Uterus (tissue), 3 donors: ENCODE measurements at regions not wholly inside any gene's neighbourhood (a gene's known extent, or its start where the extent isn't known, plus 50 kb on each side); places are given as distances from the start of the nearest gene placed in this dataset.

Experiments used
- DNase-seq, 2 donors: peaks; one replicate each; pipeline ENCODE4 v3.0.0-alpha.2; 2019 to 2020
- H3K27ac ChIP-seq, 2 donors: fragments of 200-600 bp; sonication (generic); 1 replicate in 1 of 2; 2 replicates in 1 of 2; pipeline ENCODE4 v1.5.1; 2016 to 2018
- H3K27me3 ChIP-seq, 2 donors: fragments of 200-600 bp; sonication (generic); one replicate each; pipeline ENCODE4 v1.5.1; 2018 to 2019; ENCODE audit warnings: control low read depth in 1 of 2
- H3K36me3 ChIP-seq, 2 donors: fragments of 200-600 bp; sonication (generic); one replicate each; pipeline ENCODE4 v1.5.1; 2019; ENCODE audit warnings: control low read depth in 1 of 2
- H3K4me1 ChIP-seq, 2 donors: fragments of 200-600 bp; sonication (generic); one replicate each; pipeline ENCODE4 v1.5.1; 2018 to 2019; ENCODE audit warnings: control low read depth in 1 of 2
- H3K4me3 ChIP-seq, 2 donors: fragments of 200-600 bp; sonication (generic); 1 replicate in 1 of 2; 2 replicates in 1 of 2; pipeline ENCODE4 v1.5.1; 2018 to 2019; ENCODE audit warnings: mild to moderate bottlenecking in 1 of 2
- H3K9me3 ChIP-seq, 2 donors: fragments of 200-600 bp; sonication (generic); one replicate each; pipeline ENCODE4 v1.5.1; 2019; ENCODE audit warnings: control low read depth in 1 of 2
- CTCF ChIP-seq, 4 experiments: fragments of 200-600 bp in 2 of 4; fragments of 450-650 bp in 2 of 4; sonication (generic) in 2 of 4; IDR thresholded peaks; one replicate each; pipeline ENCODE4 v1.5.1; 2016 to 2019; ENCODE audit warnings: antibody characterized with exemption in 4 of 4, mild to moderate bottlenecking in 2 of 4, moderate library complexity in 1 of 4
- POLR2A ChIP-seq, 2 donors: fragments of 450-650 bp; IDR thresholded peaks; one replicate each; pipeline ENCODE4 v1.6.1; 2016; ENCODE audit warnings: antibody characterized with exemption in 2 of 2, mild to moderate bottlenecking in 1 of 2, moderate library complexity in 1 of 2
- intact Hi-C: fragments of 100-400 bp; cut with DNase I; formaldehyde crosslinking; loops from one replicate; pipeline ENCODE4 v1.15.1; 2023; ENCODE audit warnings: low total_unique reads
- donor health status: DM: yes; HTN: yes; CAD: no.

GRCh38 chr3:164397462-164397861, 680.8 kb downstream of the SI start:
- intact Hi-C loops = no loop called here
- H3K36me3 ChIP-seq = no peaks in the 10 kb centered on the region
- H3K4me1 ChIP-seq = no peaks in the 10 kb centered on the region
- no peak overlapping the region for H3K4me3 ChIP-seq
- no peak overlapping the region for H3K27ac ChIP-seq
- H3K9me3 ChIP-seq = no peaks in the 10 kb centered on the region
- H3K27me3 ChIP-seq = no peaks in the 10 kb centered on the region
- no peak for TF ChIP-seq POLR2A (IDR thresholded peaks at IDR 0.05)
- TF ChIP-seq CTCF (IDR thresholded peaks at IDR 0.05) = no peak
- DNase-seq = no peak

- intact Hi-C loops = no loop called here
- TF ChIP-seq POLR2A (IDR thresholded peaks at IDR 0.05) (no peak), CTCF (IDR thresholded peaks at IDR 0.05) (no peak)
- no peak overlapping the region for H3K27ac ChIP-seq
- no peak overlapping the region for H3K4me3 ChIP-seq
- H3K9me3 ChIP-seq = no peaks in the 10 kb centered on the region
- no peaks in the 10 kb centered on the region for H3K27me3 ChIP-seq
- H3K4me1 ChIP-seq = no peaks in the 10 kb centered on the region
- H3K36me3 ChIP-seq = no peaks in the 10 kb centered on the region
- DNase-seq = no peak
Observed at GRCh38 chr3:164393171-164393570, 685.1 kb downstream of the SI start.

GRCh38 chr3:164390046-164390445, 688.2 kb downstream of the SI start:
- Histone ChIP-seq H3K4me1 (no peaks in the 10 kb centered on the region), H3K27me3 (no peaks in the 10 kb centered on the region), H3K36me3 (no peaks in the 10 kb centered on the region), H3K4me3 (no peak overlapping the region), H3K27ac (no peak overlapping the region), H3K9me3 (no peaks in the 10 kb centered on the region)
- no peak for DNase-seq
- TF ChIP-seq POLR2A (IDR thresholded peaks at IDR 0.05) = no peak
- TF ChIP-seq CTCF (IDR thresholded peaks at IDR 0.05) = no peak
- intact Hi-C loops = no loop called here

GRCh38 chr3:164387236-164387635, 691.1 kb downstream of the SI start:
- Histone ChIP-seq H3K4me1 (no peaks in the 10 kb centered on the region), H3K4me3 (no peak overlapping the region), H3K9me3 (no peaks in the 10 kb centered on the region), H3K27me3 (no peaks in the 10 kb centered on the region), H3K27ac (no peak overlapping the region), H3K36me3 (no peaks in the 10 kb centered on the region)
- DNase-seq = no peak
- intact Hi-C loops = no loop called here
- TF ChIP-seq POLR2A (IDR thresholded peaks at IDR 0.05) (no peak), CTCF (IDR thresholded peaks at IDR 0.05) (no peak)

- no peak for DNase-seq
- Histone ChIP-seq H3K4me3 (no peak overlapping the region), H3K27me3 (no peaks in the 10 kb centered on the region), H3K9me3 (no peaks in the 10 kb centered on the region), H3K27ac (no peak overlapping the region), H3K4me1 (no peaks in the 10 kb centered on the region), H3K36me3 (no peaks in the 10 kb centered on the region)
- intact Hi-C loops = no loop called here
- no peak for TF ChIP-seq CTCF (IDR thresholded peaks at IDR 0.05)
Observed at GRCh38 chr3:164380156-164380555, 698.1 kb downstream of the SI start.
